ENCODE measurements at regions not wholly inside any gene's neighbourhood (a gene's known extent, or its start where the extent isn't known, plus 50 kb on each side); places are given as distances from the start of the nearest gene placed in this dataset.

GRCh38 chr10:35762311-35763030 lies 120.4 kb upstream of the FZD8 start:
- H3K4me3 ChIP-seq (ENCODE audit: low read depth, low read length) = no peak overlapping the region
- no peak overlapping the region for H3K27ac ChIP-seq (ENCODE audit: low read depth, low read length)
- no peak overlapping the region for H3K9ac ChIP-seq (ENCODE audit: low read length)
- H3K27me3 ChIP-seq (ENCODE audit: control insufficient read depth, insufficient read depth, low read length) = no peaks in the 10 kb centered on the region
- no peaks in the 10 kb centered on the region for H3K36me3 ChIP-seq (ENCODE audit: control insufficient read depth, insufficient read depth, low read length)
- no peaks in the 10 kb centered on the region for H3K9me3 ChIP-seq (ENCODE audit: control insufficient read depth, insufficient read depth, low read depth, low read length)
- H3K4me1 ChIP-seq (ENCODE audit: control insufficient read depth, insufficient read depth, low read length) = peaks cover 9% of the 10 kb centered on the region

- H3K9ac ChIP-seq (ENCODE audit: low read length) = no peak overlapping the region
- no peaks in the 10 kb centered on the region for H3K36me3 ChIP-seq (ENCODE audit: control insufficient read depth, insufficient read depth, low read length)
- no peaks in the 10 kb centered on the region for H3K9me3 ChIP-seq (ENCODE audit: control insufficient read depth, insufficient read depth, low read depth, low read length)
- no peak overlapping the region for H3K27ac ChIP-seq (ENCODE audit: low read depth, low read length)
- H3K27me3 ChIP-seq (ENCODE audit: control insufficient read depth, insufficient read depth, low read length) = no peaks in the 10 kb centered on the region
- no peaks in the 10 kb centered on the region for H3K4me1 ChIP-seq (ENCODE audit: control insufficient read depth, insufficient read depth, low read length)
- H3K4me3 ChIP-seq (ENCODE audit: low read depth, low read length) = no peak overlapping the region
These were observed 116.0 kb upstream of the FZD8 start for GRCh38 chr10:35758076-35758475.

- no peaks in the 10 kb centered on the region for H3K27me3 ChIP-seq (ENCODE audit: control insufficient read depth, insufficient read depth, low read length)
- no peak overlapping the region for H3K4me3 ChIP-seq (ENCODE audit: low read depth, low read length)
- no peak overlapping the region for H3K27ac ChIP-seq (ENCODE audit: low read depth, low read length)
- no peak overlapping the region for H3K9ac ChIP-seq (ENCODE audit: low read length)
- no peaks in the 10 kb centered on the region for H3K36me3 ChIP-seq (ENCODE audit: control insufficient read depth, insufficient read depth, low read length)
- no peaks in the 10 kb centered on the region for H3K9me3 ChIP-seq (ENCODE audit: control insufficient read depth, insufficient read depth, low read depth, low read length)
- H3K4me1 ChIP-seq (ENCODE audit: control insufficient read depth, insufficient read depth, low read length) = no peaks in the 10 kb centered on the region
These were observed 112.4 kb upstream of the FZD8 start for GRCh38 chr10:35754519-35754918.

- Histone ChIP-seq H3K4me3 (ENCODE audit: low read depth, low read length) (no peak overlapping the region), H3K4me1 (ENCODE audit: control insufficient read depth, insufficient read depth, low read length) (no peaks in the 10 kb centered on the region)
These were observed 110.7 kb upstream of the FZD8 start for GRCh38 chr10:35752469-35753461.

GRCh38 chr10:35751347-35751746 lies 109.3 kb upstream of the FZD8 start:
- Histone ChIP-seq H3K4me1 (ENCODE audit: control insufficient read depth, insufficient read depth, low read length) (no peaks in the 10 kb centered on the region), H3K27ac (ENCODE audit: low read depth, low read length) (no peak overlapping the region), H3K9me3 (ENCODE audit: control insufficient read depth, insufficient read depth, low read depth, low read length) (no peaks in the 10 kb centered on the region), H3K4me3 (ENCODE audit: low read depth, low read length) (no peak overlapping the region), H3K9ac (ENCODE audit: low read length) (no peak overlapping the region), H3K27me3 (ENCODE audit: control insufficient read depth, insufficient read depth, low read length) (no peaks in the 10 kb centered on the region), H3K36me3 (ENCODE audit: control insufficient read depth, insufficient read depth, low read length) (no peaks in the 10 kb centered on the region)

More at GRCh38 chr10:35752469-35753461, 110.7 kb upstream of the FZD8 start:
- H3K27ac ChIP-seq (ENCODE audit: low read depth, low read length) = no peak overlapping the region
- no peak overlapping the region for H3K9ac ChIP-seq (ENCODE audit: low read length)
- no peaks in the 10 kb centered on the region for H3K9me3 ChIP-seq (ENCODE audit: control insufficient read depth, insufficient read depth, low read depth, low read length)
- no peaks in the 10 kb centered on the region for H3K36me3 ChIP-seq (ENCODE audit: control insufficient read depth, insufficient read depth, low read length)
- H3K27me3 ChIP-seq (ENCODE audit: control insufficient read depth, insufficient read depth, low read length) = no peaks in the 10 kb centered on the region

- no peak overlapping the region for H3K27ac ChIP-seq (ENCODE audit: low read depth, low read length)
- no peak overlapping the region for H3K9ac ChIP-seq (ENCODE audit: low read length)
- H3K4me3 ChIP-seq (ENCODE audit: low read depth, low read length) = no peak overlapping the region
- no peaks in the 10 kb centered on the region for H3K36me3 ChIP-seq (ENCODE audit: control insufficient read depth, insufficient read depth, low read length)
- H3K4me1 ChIP-seq (ENCODE audit: control insufficient read depth, insufficient read depth, low read length) = peaks cover 7% of the 10 kb centered on the region; the same call in 1 of the 2 replicates
- no peaks in the 10 kb centered on the region for H3K27me3 ChIP-seq (ENCODE audit: control insufficient read depth, insufficient read depth, low read length)
- no peaks in the 10 kb centered on the region for H3K9me3 ChIP-seq (ENCODE audit: control insufficient read depth, insufficient read depth, low read depth, low read length)
These were observed 107.1 kb upstream of the FZD8 start for GRCh38 chr10:35749230-35749629.

GRCh38 chr10:35745617-35746403 lies 103.7 kb upstream of the FZD8 start:
- no peaks in the 10 kb centered on the region for H3K9me3 ChIP-seq (ENCODE audit: control insufficient read depth, insufficient read depth, low read depth, low read length)
- H3K4me3 ChIP-seq (ENCODE audit: low read depth, low read length) = no peak overlapping the region
- no peak overlapping the region for H3K9ac ChIP-seq (ENCODE audit: low read length)
- no peaks in the 10 kb centered on the region for H3K27me3 ChIP-seq (ENCODE audit: control insufficient read depth, insufficient read depth, low read length)
- H3K4me1 ChIP-seq (ENCODE audit: control insufficient read depth, insufficient read depth, low read length) = peaks cover 7% of the 10 kb centered on the region; the same call in 1 of the 2 replicates
- no peaks in the 10 kb centered on the region for H3K36me3 ChIP-seq (ENCODE audit: control insufficient read depth, insufficient read depth, low read length)
- no peak overlapping the region for H3K27ac ChIP-seq (ENCODE audit: low read depth, low read length)

GRCh38 chr10:35743851-35744250 lies 101.8 kb upstream of the FZD8 start:
- Histone ChIP-seq H3K9ac (ENCODE audit: low read length) (no peak overlapping the region), H3K36me3 (ENCODE audit: control insufficient read depth, insufficient read depth, low read length) (no peaks in the 10 kb centered on the region), H3K4me3 (ENCODE audit: low read depth, low read length) (no peak overlapping the region), H3K27ac (ENCODE audit: low read depth, low read length) (no peak overlapping the region), H3K27me3 (ENCODE audit: control insufficient read depth, insufficient read depth, low read length) (no peaks in the 10 kb centered on the region), H3K4me1 (ENCODE audit: control insufficient read depth, insufficient read depth, low read length) (peaks cover 7% of the 10 kb centered on the region; the same call in 1 of the 2 replicates), H3K9me3 (ENCODE audit: control insufficient read depth, insufficient read depth, low read depth, low read length) (no peaks in the 10 kb centered on the region)

- Histone ChIP-seq H3K9ac (ENCODE audit: low read length) (no peak overlapping the region), H3K27me3 (ENCODE audit: control insufficient read depth, insufficient read depth, low read length) (no peaks in the 10 kb centered on the region), H3K4me3 (ENCODE audit: low read depth, low read length) (no peak overlapping the region), H3K36me3 (ENCODE audit: control insufficient read depth, insufficient read depth, low read length) (no peaks in the 10 kb centered on the region), H3K4me1 (ENCODE audit: control insufficient read depth, insufficient read depth, low read length) (peaks cover 7% of the 10 kb centered on the region; the same call in 1 of the 2 replicates), H3K27ac (ENCODE audit: low read depth, low read length) (no peak overlapping the region), H3K9me3 (ENCODE audit: control insufficient read depth, insufficient read depth, low read depth, low read length) (no peaks in the 10 kb centered on the region)
These were observed 101.3 kb upstream of the FZD8 start for GRCh38 chr10:35743351-35743750.

GRCh38 chr10:35739998-35740397 lies 97.9 kb upstream of the FZD8 start:
- Histone ChIP-seq H3K9ac (ENCODE audit: low read length) (no peak overlapping the region), H3K36me3 (ENCODE audit: control insufficient read depth, insufficient read depth, low read length) (no peaks in the 10 kb centered on the region), H3K4me3 (ENCODE audit: low read depth, low read length) (no peak overlapping the region), H3K27ac (ENCODE audit: low read depth, low read length) (no peak overlapping the region), H3K4me1 (ENCODE audit: control insufficient read depth, insufficient read depth, low read length) (no peaks in the 10 kb centered on the region), H3K9me3 (ENCODE audit: control insufficient read depth, insufficient read depth, low read depth, low read length) (no peaks in the 10 kb centered on the region), H3K27me3 (ENCODE audit: control insufficient read depth, insufficient read depth, low read length) (no peaks in the 10 kb centered on the region)

Measured in HUES6 (cell line).